HG03139 (cell line): ENCODE measurements at regions not wholly inside any gene's neighbourhood (a gene's known extent, or its start where the extent isn't known, plus 50 kb on each side); places are given as distances from the start of the nearest gene placed in this dataset.
"Not testable (repeated sequence)": the region's sequence is repeated elsewhere in the genome, so short reads cannot be mapped to it uniquely, and the experiment has no call there.

ENCODE experiments used
- ATAC-seq: cut with Tn5 transposase; IDR thresholded peaks from one replicate; pipeline ENCODE4 v1.9.1; 2021; ENCODE audit not compliant: unreplicated experiment

GRCh38 chr4:23972187-23972586 is 82.3 kb upstream of the PPARGC1A start:
- no peak for ATAC-seq

DNA sequence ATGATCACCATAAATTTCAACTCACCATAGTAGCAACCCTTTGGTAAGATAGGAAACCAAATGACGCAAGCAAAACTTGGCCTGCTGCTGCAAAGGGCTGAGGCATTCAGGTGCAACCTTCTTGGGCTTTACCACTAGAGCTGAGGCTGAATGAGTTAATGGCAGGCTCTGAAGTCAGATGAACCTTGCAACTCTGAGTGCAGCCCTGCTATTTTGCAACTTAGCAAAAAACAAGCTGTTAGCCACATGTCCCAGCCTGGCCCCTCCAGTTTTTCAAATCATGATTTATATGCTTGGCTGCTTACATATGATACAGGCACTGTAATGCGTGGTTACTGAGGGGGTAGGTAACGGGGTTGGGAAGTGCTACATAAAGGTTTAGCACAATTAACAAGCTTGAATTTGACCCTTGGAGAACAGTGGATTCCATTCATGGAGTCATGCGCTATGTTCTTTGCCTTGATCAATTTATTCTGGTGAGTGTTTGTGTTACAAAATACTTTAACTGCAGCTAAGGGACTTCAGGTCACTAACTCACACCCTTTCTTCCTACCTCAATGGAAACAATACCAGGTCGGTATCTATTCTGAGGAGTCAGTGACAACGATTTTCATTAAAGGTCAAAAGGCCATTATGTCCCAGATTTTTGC is 80.5 kb upstream of the PPARGC1A start:
- ATAC-seq = no peak

GRCh38 chr4:23969635-23970145 is 79.8 kb upstream of the PPARGC1A start:
- no peak for ATAC-seq

GRCh38 chr4:23967281-23967680 is 77.4 kb upstream of the PPARGC1A start:
- no peak for ATAC-seq

DNA sequence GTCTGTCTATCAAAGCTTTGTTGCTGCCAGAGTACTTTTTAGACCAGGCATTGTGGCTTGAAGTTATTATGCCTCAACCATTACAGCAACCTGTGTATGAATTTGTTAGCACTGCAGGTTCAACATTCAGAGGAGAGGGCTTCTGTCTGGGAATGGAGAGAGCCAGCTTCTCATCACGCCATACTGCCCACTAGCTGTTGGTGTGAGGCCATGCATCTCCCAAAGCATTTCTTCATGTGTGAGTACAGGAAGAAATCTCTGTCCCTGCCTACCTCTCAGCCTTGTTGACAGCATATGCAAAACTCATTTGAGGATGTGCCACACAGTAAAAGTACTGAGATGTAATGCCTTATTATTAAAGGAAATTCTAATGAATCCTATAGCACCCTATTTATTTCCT is 76.9 kb upstream of the PPARGC1A start:
- no peak for ATAC-seq

GRCh38 chr4:23962462-23962861 is 72.6 kb upstream of the PPARGC1A start:
- ATAC-seq = no peak

DNA sequence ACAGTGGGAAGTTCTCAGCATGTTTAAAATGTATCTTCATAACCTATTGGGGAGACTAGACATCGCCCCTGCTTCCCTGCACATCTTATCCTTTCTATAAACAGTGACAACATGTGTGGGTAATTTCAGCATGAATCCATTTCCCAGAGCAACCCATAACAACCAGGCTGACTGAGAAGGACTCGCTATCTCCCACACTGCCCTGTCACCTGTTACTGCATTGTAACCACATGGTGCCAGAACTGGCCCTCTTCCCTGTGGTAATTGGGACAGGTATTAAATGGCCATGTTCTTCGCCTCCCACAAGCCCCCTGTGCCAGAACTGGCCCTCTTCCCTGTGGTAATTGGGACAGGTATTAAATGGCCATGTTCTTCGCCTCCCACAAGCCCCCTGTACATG is 71.5 kb upstream of the PPARGC1A start:
- not testable (repeated sequence) for ATAC-seq

- ATAC-seq = no peak
Observed at GRCh38 chr4:23959396-23960148, 69.7 kb upstream of the PPARGC1A start.

- ATAC-seq = no peak
Observed at GRCh38 chr4:23958749-23959148, 68.9 kb upstream of the PPARGC1A start.

- no peak for ATAC-seq
Observed at GRCh38 chr4:23957465-23957864, 67.6 kb upstream of the PPARGC1A start.

DNA sequence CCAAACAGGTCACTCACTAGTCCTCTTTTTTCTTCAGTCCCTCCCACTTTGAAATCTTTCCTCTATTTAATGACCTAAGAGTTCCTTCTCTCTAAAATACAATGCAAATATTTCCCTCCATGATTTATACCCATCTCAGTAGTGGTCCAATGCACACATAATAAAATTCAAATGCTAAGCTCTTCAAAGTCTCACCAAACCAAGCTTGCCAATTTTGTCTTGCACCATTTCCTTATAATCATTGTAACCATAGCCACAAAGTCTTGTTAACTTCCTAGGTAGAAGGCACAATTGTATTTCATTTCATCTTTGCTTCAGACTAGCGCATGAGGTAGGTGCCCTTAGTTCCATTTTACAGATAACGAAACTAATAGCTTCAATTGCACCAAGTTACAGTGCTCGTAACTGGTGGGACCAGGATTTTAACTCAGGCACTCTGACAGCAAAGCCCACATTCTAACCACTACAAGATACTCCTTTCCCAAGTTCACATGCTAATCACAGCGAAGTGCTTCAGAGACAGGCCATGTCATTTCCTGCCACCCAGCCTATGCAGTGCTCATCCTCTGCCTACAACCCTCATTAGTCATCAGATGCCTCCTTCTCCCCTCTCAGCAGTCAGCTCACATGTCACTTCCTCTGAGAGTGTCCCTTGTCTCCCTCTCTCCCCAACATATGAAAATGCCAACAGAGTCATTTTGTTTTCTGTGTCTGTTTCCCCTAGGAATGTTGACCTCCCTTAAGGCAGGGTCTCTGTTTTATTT is 66.9 kb upstream of the PPARGC1A start:
- ATAC-seq = no peak

DNA sequence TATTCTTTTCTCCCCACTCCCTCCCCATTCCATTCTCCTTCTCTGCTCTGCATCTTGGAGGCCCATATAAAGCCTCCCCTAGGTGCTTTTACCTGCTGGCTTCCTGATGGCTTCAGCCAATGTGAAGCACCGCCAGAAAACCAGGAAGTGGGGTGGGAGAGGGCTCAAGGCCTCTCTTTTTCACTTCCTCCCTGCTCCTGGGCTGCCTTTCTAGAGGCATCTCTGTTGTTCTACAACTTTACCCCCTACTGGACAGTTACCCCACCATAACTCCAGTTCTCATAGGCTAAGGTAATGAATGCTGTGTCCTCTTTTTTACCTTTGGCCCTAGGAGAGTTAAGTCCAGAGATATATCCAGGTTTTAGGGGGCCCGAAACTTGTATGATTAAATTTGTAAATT is 62.4 kb upstream of the PPARGC1A start:
- ATAC-seq = no peak

- ATAC-seq = no peak
Observed at GRCh38 chr4:23947826-23948225, 58.0 kb upstream of the PPARGC1A start.

DNA sequence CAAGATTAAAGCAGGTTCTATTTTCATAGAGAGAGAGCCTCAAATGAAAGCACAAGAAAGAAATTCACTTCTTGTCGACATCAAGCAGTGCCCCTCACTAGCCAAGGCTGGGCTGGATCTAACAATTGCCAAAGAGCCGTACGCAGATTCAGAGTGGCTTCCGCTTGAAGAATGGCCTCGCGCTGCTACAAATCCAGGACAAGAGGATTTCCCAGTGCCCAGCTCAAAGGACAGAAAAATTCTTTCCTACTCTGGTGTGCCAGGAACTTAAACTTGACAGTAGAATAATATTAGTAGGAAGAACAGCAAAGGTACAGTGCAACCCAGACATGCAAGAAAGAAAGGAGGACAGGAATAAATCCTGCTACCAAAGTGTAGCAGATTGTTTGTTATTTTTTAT is 56.5 kb upstream of the PPARGC1A start:
- ATAC-seq = no peak

- ATAC-seq = no peak
Observed at GRCh38 chr4:23945451-23946017, 55.7 kb upstream of the PPARGC1A start.

- not testable (repeated sequence) for ATAC-seq
Observed at GRCh38 chr4:23944556-23944955, 54.7 kb upstream of the PPARGC1A start.

- ATAC-seq = no peak
Observed at GRCh38 chr4:23943478-23943877, 53.6 kb upstream of the PPARGC1A start.

DNA sequence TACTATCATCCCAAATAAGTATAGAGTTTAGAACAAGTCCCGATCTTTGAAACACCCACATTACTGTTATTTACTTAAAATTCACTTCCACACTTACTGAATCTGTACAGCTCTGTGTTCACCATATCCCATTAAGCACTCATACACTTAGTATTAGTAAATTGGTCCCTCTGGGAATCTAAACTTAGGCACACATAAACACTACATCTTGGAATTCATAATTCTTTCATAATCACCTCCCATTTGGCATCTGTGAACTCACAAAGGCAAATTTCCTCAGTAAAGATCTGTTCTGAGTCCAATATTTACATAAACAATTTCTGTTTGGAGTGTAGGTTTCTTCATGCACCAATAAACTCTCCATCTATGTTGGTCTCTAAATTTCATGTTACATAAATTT is 52.6 kb upstream of the PPARGC1A start:
- ATAC-seq = no peak
